ENCODE measurements at regions not wholly inside any gene's neighbourhood (a gene's known extent, or its start where the extent isn't known, plus 50 kb on each side); places are given as distances from the start of the nearest gene placed in this dataset.

DNA sequence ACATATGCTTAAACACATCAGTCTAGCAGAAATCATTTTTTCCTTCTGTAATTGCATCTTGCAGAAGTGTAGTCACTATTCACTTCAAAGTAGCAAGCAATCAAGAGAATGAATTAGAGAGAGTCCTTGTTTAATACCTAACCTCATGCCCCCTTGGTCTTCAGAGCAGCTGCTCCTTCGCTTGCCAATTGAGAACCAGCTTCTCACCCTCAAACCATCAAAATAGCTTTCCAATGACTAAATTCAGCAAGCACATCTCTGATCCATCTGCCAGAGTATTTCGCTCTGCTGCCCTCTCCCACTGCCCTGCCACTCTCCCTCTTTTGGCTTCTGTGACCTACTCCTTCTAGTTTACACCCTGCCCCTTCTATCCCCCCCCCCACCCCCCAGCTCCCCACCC is 120.7 kb upstream of the AGAP1 start:
- H2AFZ ChIP-seq (ENCODE audit: low read depth, low read length): no peak overlapping the region
- no peak overlapping the region for H3K4me3 ChIP-seq (replicated peaks in 1 of 3; ENCODE audit: insufficient read depth in 1 of 3, low read depth in 1 of 3, low read length in 3 of 3)
- H3K27me3 ChIP-seq (ENCODE audit: control insufficient read depth in 2 of 2, insufficient read depth in 2 of 2, low read length in 2 of 2): no peaks in the 10 kb centered on the region
- intact Hi-C loops (cut with micrococcal nuclease) (no loop called here), dilution Hi-C loops (cut with MboI; ENCODE audit: extremely low pct_ligation_motif_present, low sequenced_read_pairs) (no loop called here)
- no TSS peak for BruUV-seq (replicated peaks)
- no peaks in the 10 kb centered on the region for H4K20me1 ChIP-seq (replicated peaks; ENCODE audit: control insufficient read depth, extremely low read depth, insufficient read depth, low read length)
- TF ChIP-seq POLR2AphosphoS5 (IDR thresholded peaks at IDR 0.05; ENCODE audit: insufficient read depth, low read depth, low read length) (no peak), FOS (IDR thresholded peaks at IDR 0.05; ENCODE audit: borderline replicate concordance, insufficient read depth, low read length) (no peak), MYC (IDR thresholded peaks at IDR 0.05; ENCODE audit: low read depth, low read length) (no peak), CTCF (IDR thresholded peaks at IDR 0.05; ENCODE audit: extremely low read depth in 1 of 2, insufficient read depth in 1 of 2, low read depth in 1 of 2, low read length in 2 of 2) (no peak), JUN (IDR thresholded peaks at IDR 0.05; ENCODE audit: borderline replicate concordance, insufficient read depth, insufficient read length, low read depth) (no peak), POLR2A (IDR thresholded peaks at IDR 0.05; ENCODE audit: low read depth, low read length) (no peak), GATA2 (IDR thresholded peaks at IDR 0.05; ENCODE audit: insufficient read depth, insufficient read length, low read depth, low read length) (no peak), EZH2 (IDR thresholded peaks at IDR 0.05; ENCODE audit: borderline replicate concordance, low read depth, low read length, severe bottlenecking) (no peak)
- H3K4me2 ChIP-seq (ENCODE audit: insufficient read depth, low read length): no peak overlapping the region
- H3K79me2 ChIP-seq (ENCODE audit: control insufficient read depth, insufficient read depth, low read length): no peaks in the 10 kb centered on the region
- H3K9me1 ChIP-seq (replicated peaks; ENCODE audit: control insufficient read depth, extremely low read depth, insufficient read depth, low read length): no peaks in the 10 kb centered on the region
- DNase-seq (ENCODE audit: low read depth, low spot score) (no peak), FAIRE-seq (no peak)
- H3K9me3 ChIP-seq (replicated peaks; ENCODE audit: control insufficient read depth, insufficient read depth, low read length): no peaks in the 10 kb centered on the region
- H3K36me3 ChIP-seq (ENCODE audit: control insufficient read depth in 2 of 2, extremely low read depth in 1 of 2, insufficient read depth in 2 of 2, low read length in 2 of 2): no peaks in the 10 kb centered on the region
- H3K4me1 ChIP-seq (ENCODE audit: control insufficient read depth, extremely low read depth, insufficient read depth, low read length): no peaks in the 10 kb centered on the region
- ChIA-PET CTCF (interaction anchor here (0.5 to 1.2 kb wide), 3 partner anchors 178 to 660 kb away, joined by 3 to 4 read pairs (median 3); no protein-coding TSS in a partner anchor), POLR2A (no interaction called here)
- H3K27ac ChIP-seq (ENCODE audit: insufficient read depth, low read depth, low read length): no peak overlapping the region
- no peak overlapping the region for H3K9ac ChIP-seq (replicated peaks; ENCODE audit: extremely low read depth, insufficient read depth, low read length)
